ENCODE measurements at regions not wholly inside any gene's neighbourhood (a gene's known extent, or its start where the extent isn't known, plus 50 kb on each side); places are given as distances from the start of the nearest gene placed in this dataset.

GRCh38 chr5:104213216-104213615 lies 650.6 kb upstream of the NUDT12 start:
- DNase-seq: no peak

GRCh38 chr5:104199771-104200170 lies 637.2 kb upstream of the NUDT12 start:
- DNase-seq: no peak

- DNase-seq: no peak
These were observed 635.6 kb upstream of the NUDT12 start for GRCh38 chr5:104198156-104198555.

GRCh38 chr5:104189909-104190308 lies 627.3 kb upstream of the NUDT12 start:
- DNase-seq: no peak

GRCh38 chr5:104189031-104189430 lies 626.4 kb upstream of the NUDT12 start:
- DNase-seq: no peak

GRCh38 chr5:104187656-104188055 lies 625.1 kb upstream of the NUDT12 start:
- DNase-seq: no peak

GRCh38 chr5:104186510-104186909 lies 623.9 kb upstream of the NUDT12 start:
- no peak for DNase-seq

GRCh38 chr5:104186100-104186499 lies 623.5 kb upstream of the NUDT12 start:
- DNase-seq: no peak

GRCh38 chr5:104184264-104184663 lies 621.7 kb upstream of the NUDT12 start:
- no peak for DNase-seq

- peak; percentile 3 for DNase-seq
These were observed 616.4 kb upstream of the NUDT12 start for GRCh38 chr5:104178829-104179456.

GRCh38 chr5:104178066-104178465 lies 615.5 kb upstream of the NUDT12 start:
- DNase-seq: no peak

- no peak for DNase-seq
These were observed 615.1 kb upstream of the NUDT12 start for GRCh38 chr5:104177651-104178050.

GRCh38 chr5:104172976-104173375 lies 610.4 kb upstream of the NUDT12 start:
- DNase-seq: no peak

GRCh38 chr5:104171958-104172690 lies 609.5 kb upstream of the NUDT12 start:
- no peak for DNase-seq

- DNase-seq: no peak
These were observed 608.3 kb upstream of the NUDT12 start for GRCh38 chr5:104170926-104171325.

- DNase-seq: no peak
These were observed 584.1 kb upstream of the NUDT12 start for GRCh38 chr5:104146652-104147051.

GRCh38 chr5:104139840-104140239 lies 577.3 kb upstream of the NUDT12 start:
- DNase-seq: no peak

GRCh38 chr5:104130320-104130719 lies 567.7 kb upstream of the NUDT12 start:
- no peak for DNase-seq

GRCh38 chr5:104128348-104128747 lies 565.8 kb upstream of the NUDT12 start:
- DNase-seq: no peak

- DNase-seq: no peak
These were observed 564.4 kb upstream of the NUDT12 start for GRCh38 chr5:104126980-104127379.

GRCh38 chr5:104119529-104119928 lies 556.9 kb upstream of the NUDT12 start:
- DNase-seq: no peak

- no peak for DNase-seq
These were observed 549.0 kb upstream of the NUDT12 start for GRCh38 chr5:104111632-104112031.

GRCh38 chr5:104096451-104096850 lies 533.9 kb upstream of the NUDT12 start:
- DNase-seq: no peak

GRCh38 chr5:104095527-104095926 lies 532.9 kb upstream of the NUDT12 start:
- no peak for DNase-seq
